Smooth muscle cell (in vitro differentiated cells): ENCODE measurements at regions not wholly inside any gene's neighbourhood (a gene's known extent, or its start where the extent isn't known, plus 50 kb on each side); places are given as distances from the start of the nearest gene placed in this dataset.

Experiments used
- DNase-seq: peaks from one replicate; lab custom pipeline; 2025; ENCODE audit not compliant: unreplicated experiment; lab: John Stamatoyannopoulos, UW
- H2AFZ ChIP-seq: fragments of 200-600 bp; sonication (generic); 2 replicates; pipeline ENCODE4 v1.6.0; 2016; ENCODE audit warnings: antibody characterized with exemption, low read depth, mild to moderate bottlenecking
- H3F3A ChIP-seq: fragments of 200-600 bp; sonication (generic); 2 replicates; pipeline ENCODE4 v1.6.0; 2017; ENCODE audit warnings: antibody characterized with exemption, low read depth
- H3K27ac ChIP-seq: fragments of 200-600 bp; sonication (generic); 2 replicates; pipeline ENCODE4 v1.5.1; 2016; ENCODE audit warnings: low read depth, mild to moderate bottlenecking
- H3K27me3 ChIP-seq: fragments of 200-600 bp; sonication (generic); 2 replicates; pipeline ENCODE4 v1.6.1; 2016; ENCODE audit warnings: low read depth, mild to moderate bottlenecking
- H3K36me3 ChIP-seq: fragments of 200-600 bp; sonication (generic); 2 replicates; pipeline ENCODE4 v1.5.1; 2016; ENCODE audit warnings: low read depth
- H3K4me1 ChIP-seq: fragments of 200-600 bp; sonication (generic); 2 replicates; pipeline ENCODE4 v1.5.1; 2016; ENCODE audit warnings: low read depth
- H3K4me2 ChIP-seq: fragments of 200-600 bp; sonication (generic); 2 replicates; pipeline ENCODE4 v1.6.0; 2016; ENCODE audit warnings: mild to moderate bottlenecking
- H3K4me3 ChIP-seq: fragments of 200-600 bp; sonication (generic); 2 replicates; pipeline ENCODE4 v1.5.1; 2016; ENCODE audit warnings: mild to moderate bottlenecking
- H3K79me2 ChIP-seq: fragments of 200-600 bp; sonication (generic); 2 replicates; pipeline ENCODE4 v1.6.0; 2016; ENCODE audit warnings: low read depth, mild to moderate bottlenecking
- H3K9ac ChIP-seq: fragments of 200-600 bp; sonication (generic); 2 replicates; pipeline ENCODE4 v1.6.0; 2016; ENCODE audit warnings: low read depth
- H3K9me3 ChIP-seq: fragments of 200-600 bp; sonication (generic); replicated peaks from 2 replicates; pipeline ENCODE4 v1.5.1; 2016; ENCODE audit warnings: low read depth
- H4K20me1 ChIP-seq: fragments of 200-600 bp; sonication (generic); 2 replicates; pipeline ENCODE4 v1.6.0; 2016; ENCODE audit warnings: low read depth
- CTCF ChIP-seq: fragments of 200-600 bp; sonication (generic); IDR thresholded peaks from 2 replicates; pipeline ENCODE4 v1.5.1; 2017; ENCODE audit warnings: borderline replicate concordance, mild to moderate bottlenecking, antibody characterized with exemption; ENCODE audit not compliant: insufficient read depth, poor library complexity, severe bottlenecking
- WGBS: methylation state at CpG from one replicate; pipeline ENCODE4 v1.1.7; 2016; ENCODE audit warnings: low lambda C conversion rate; 5-methylcytosine and 5-hydroxymethylcytosine counted together

GRCh38 chr6:115001731-115002350 lies 659.0 kb upstream of the HS3ST5 start:
- TF ChIP-seq CTCF: no peak
- WGBS: 86% methylated on average over 8 of the region's 8 CpGs
- H3K4me3 ChIP-seq: no peak overlapping the region

GRCh38 chr6:115000736-115001135 lies 657.9 kb upstream of the HS3ST5 start:
- Histone ChIP-seq H3K79me2 (no peaks in the 10 kb centered on the region), H3K4me3 (no peak overlapping the region), H3K27ac (no peak overlapping the region), H3K27me3 (no peaks in the 10 kb centered on the region), H3K9me3 (no peaks in the 10 kb centered on the region), H3K9ac (no peak overlapping the region), H2AFZ (no peak overlapping the region), H3K4me1 (no peaks in the 10 kb centered on the region), H3K36me3 (no peaks in the 10 kb centered on the region), H3F3A (no peaks in the 10 kb centered on the region), H3K4me2 (no peak overlapping the region), H4K20me1 (no peaks in the 10 kb centered on the region)
- DNase-seq: no peak
- no peak for TF ChIP-seq CTCF
- whole genome bisulfite sequencing: 60% methylated on average over 4 of the region's 4 CpGs

More at GRCh38 chr6:115001731-115002350, 659.0 kb upstream of the HS3ST5 start:
- Histone ChIP-seq H3K9me3 (no peaks in the 10 kb centered on the region), H3K36me3 (no peaks in the 10 kb centered on the region), H3K79me2 (no peaks in the 10 kb centered on the region), H3K9ac (no peak overlapping the region), H3F3A (no peaks in the 10 kb centered on the region), H3K27ac (no peak overlapping the region), H4K20me1 (no peaks in the 10 kb centered on the region), H2AFZ (no peak overlapping the region), H3K4me2 (no peak overlapping the region), H3K27me3 (no peaks in the 10 kb centered on the region), H3K4me1 (no peaks in the 10 kb centered on the region)
- no peak for DNase-seq

DNA sequence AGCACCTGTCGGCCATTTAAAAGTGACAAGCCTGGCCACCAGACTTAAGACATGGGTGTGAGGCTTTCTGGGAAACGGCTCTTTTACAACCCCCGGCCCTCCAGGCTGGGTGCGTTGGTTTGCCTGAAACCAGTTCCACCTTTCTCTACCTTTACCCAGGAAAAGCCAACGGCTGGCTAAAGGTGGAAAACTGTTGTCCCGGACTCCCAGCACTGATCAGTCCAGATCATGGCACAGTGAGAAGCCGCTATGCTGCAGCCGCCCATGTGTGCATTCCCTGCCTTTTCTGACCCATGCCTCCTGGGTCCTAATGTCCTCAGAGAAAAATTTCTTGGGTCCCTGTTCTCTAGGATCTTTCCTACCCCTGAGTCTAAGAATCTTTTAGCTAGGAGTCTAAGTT lies 655.7 kb upstream of the HS3ST5 start:
- Histone ChIP-seq H3K4me3 (no peak overlapping the region), H3K4me1 (no peaks in the 10 kb centered on the region), H3K27ac (no peak overlapping the region), H4K20me1 (no peaks in the 10 kb centered on the region), H3K36me3 (no peaks in the 10 kb centered on the region), H2AFZ (no peak overlapping the region), H3K9ac (no peak overlapping the region), H3K79me2 (no peaks in the 10 kb centered on the region), H3F3A (no peaks in the 10 kb centered on the region), H3K27me3 (no peaks in the 10 kb centered on the region), H3K4me2 (no peak overlapping the region), H3K9me3 (no peaks in the 10 kb centered on the region)
- no peak for TF ChIP-seq CTCF
- 91% methylated on average over 8 of the region's 8 CpGs for WGBS
- no peak for DNase-seq

- no peak overlapping the region for H2AFZ ChIP-seq
Measured at GRCh38 chr6:114997813-114998292, 655.0 kb upstream of the HS3ST5 start.

More at GRCh38 chr6:114997813-114998292, 655.0 kb upstream of the HS3ST5 start:
- Histone ChIP-seq H3K27ac (no peak overlapping the region), H3K9me3 (no peaks in the 10 kb centered on the region), H4K20me1 (no peaks in the 10 kb centered on the region), H3K4me1 (no peaks in the 10 kb centered on the region), H3K27me3 (no peaks in the 10 kb centered on the region), H3K36me3 (no peaks in the 10 kb centered on the region), H3F3A (no peaks in the 10 kb centered on the region), H3K79me2 (no peaks in the 10 kb centered on the region), H3K9ac (no peak overlapping the region), H3K4me2 (no peak overlapping the region), H3K4me3 (no peak overlapping the region)
- DNase-seq: no peak
- WGBS: 91% methylated on average over 4 of the region's 4 CpGs
- no peak for TF ChIP-seq CTCF
